ENCODE measurements at regions not wholly inside any gene's neighbourhood (a gene's known extent, or its start where the extent isn't known, plus 50 kb on each side); places are given as distances from the start of the nearest gene placed in this dataset.

DNA sequence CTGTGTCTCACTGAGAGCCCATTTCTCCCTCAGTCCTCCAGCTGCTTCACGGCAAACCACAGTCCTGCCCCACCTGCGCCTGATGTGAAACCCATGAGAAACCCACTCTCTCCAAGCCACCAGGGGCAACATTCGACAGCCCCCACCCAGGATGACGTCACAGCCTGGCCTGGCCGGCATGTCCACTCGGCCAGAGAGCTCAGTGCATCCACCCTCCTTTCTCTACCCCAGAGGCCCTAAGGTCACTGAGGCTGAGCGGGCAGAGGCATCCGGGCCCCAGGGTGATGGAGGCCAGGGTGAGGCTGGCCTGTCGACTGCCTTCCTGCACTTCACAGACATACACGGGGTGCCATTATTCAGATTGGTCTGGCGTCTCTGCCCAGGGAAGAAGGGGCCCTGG lies 402.7 kb upstream of the MYT1L start:
- WGBS, 2 donors, result 82% methylated on average over 6 of the region's 11 CpGs; no CpG with 5 or more reads in 1 of the 2 donors
- Histone ChIP-seq H3K36me3 (no peaks in the 10 kb centered on the region), H3K4me3 (no peak overlapping the region), H3K4me1 (peaks cover 0 to 14% (median under 1%) of the 10 kb centered on the region in 3 donors), H3K27me3 (no peaks in the 10 kb centered on the region), H3K27ac (no peak overlapping the region), H3K9me3 (no peaks in the 10 kb centered on the region)
- no peak for DNase-seq
- TF ChIP-seq POLR2A (IDR thresholded peaks at IDR 0.05), result no peak
- TF ChIP-seq CTCF (IDR thresholded peaks at IDR 0.05), result no peak
- intact Hi-C loops (cut with DNase I), result no loop called here

GRCh38 chr2:2732331-2733119 lies 401.4 kb upstream of the MYT1L start:
- Histone ChIP-seq H3K27ac (no peak overlapping the region), H3K4me1 (peaks cover 0 to 7% (median 0%) of the 10 kb centered on the region in 3 donors), H3K27me3 (no peaks in the 10 kb centered on the region), H3K36me3 (no peaks in the 10 kb centered on the region), H3K9me3 (no peaks in the 10 kb centered on the region), H3K4me3 (no peak overlapping the region)
- no peak for TF ChIP-seq POLR2A (IDR thresholded peaks at IDR 0.05)
- TF ChIP-seq CTCF (IDR thresholded peaks at IDR 0.05), result no peak
- 75 to 76% methylated on average over 17 of the region's 17 CpGs for WGBS, 2 donors
- DNase-seq, result no peak
- intact Hi-C loops (cut with DNase I), result no loop called here

- WGBS, 2 donors, result 79 to 84% methylated on average over 18 of the region's 19 CpGs
- peaks cover 0 to 7% (median 0%) of the 10 kb centered on the region in 3 donors for H3K4me1 ChIP-seq
- H3K27ac ChIP-seq, result no peak overlapping the region
- H3K36me3 ChIP-seq, result no peaks in the 10 kb centered on the region
- no peak overlapping the region for H3K4me3 ChIP-seq
- peaks cover 0 to 5% (median 0%) of the 10 kb centered on the region in 4 donors for H3K27me3 ChIP-seq
- intact Hi-C loops (cut with DNase I), result no loop called here
- DNase-seq, result no peak
- no peaks in the 10 kb centered on the region for H3K9me3 ChIP-seq
- TF ChIP-seq CTCF (IDR thresholded peaks at IDR 0.05), result no peak
- no peak for TF ChIP-seq POLR2A (IDR thresholded peaks at IDR 0.05)
Measured at GRCh38 chr2:2731816-2732284, 400.8 kb upstream of the MYT1L start.

DNA sequence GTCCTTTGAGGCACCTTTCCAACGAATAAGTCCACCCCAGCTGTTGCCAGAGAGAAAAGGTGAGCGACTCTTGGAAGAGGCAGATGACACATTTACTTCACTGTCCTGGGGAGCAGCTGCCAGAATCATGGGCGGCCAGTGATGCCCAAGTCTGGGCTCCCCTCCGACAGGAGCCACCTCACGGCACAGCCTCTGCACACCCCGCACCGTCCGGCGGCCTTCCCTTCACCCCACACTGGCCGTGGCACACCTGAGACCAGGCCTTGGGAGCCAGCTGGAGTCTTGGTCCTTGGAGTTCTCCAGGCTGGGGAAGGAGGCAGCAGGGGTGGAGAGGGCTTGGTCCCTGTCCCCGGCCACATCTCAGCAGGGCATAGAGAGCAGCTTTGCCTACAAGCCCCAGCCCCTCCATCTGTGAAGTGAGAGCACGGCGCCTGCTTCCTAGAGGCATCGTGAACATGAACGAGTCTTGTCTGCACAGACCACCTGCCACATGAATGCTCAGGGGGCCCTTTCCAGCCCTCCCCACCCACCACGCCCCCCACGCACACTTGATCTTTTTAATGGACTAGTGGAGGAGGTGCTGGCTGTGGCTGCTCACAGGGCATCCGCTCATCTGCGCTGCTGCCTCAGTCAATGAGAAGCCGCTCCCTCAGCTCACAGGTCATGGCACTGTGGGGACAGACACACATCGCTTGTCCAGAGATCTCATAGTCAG lies 400.2 kb upstream of the MYT1L start:
- Histone ChIP-seq H3K4me3 (no peak overlapping the region), H3K27ac (no peak overlapping the region), H3K9me3 (no peaks in the 10 kb centered on the region), H3K4me1 (peaks cover 0 to 7% (median 0%) of the 10 kb centered on the region in 3 donors), H3K27me3 (peaks cover 0 to 8% (median 0%) of the 10 kb centered on the region in 4 donors), H3K36me3 (no peaks in the 10 kb centered on the region)
- TF ChIP-seq CTCF (IDR thresholded peaks at IDR 0.05), result no peak
- TF ChIP-seq POLR2A (IDR thresholded peaks at IDR 0.05), result no peak
- intact Hi-C loops (cut with DNase I), result no loop called here
- DNase-seq, result no peak
- 81 to 87% methylated on average over 5 to 8 of the region's 21 CpGs for WGBS, 2 donors

GRCh38 chr2:2730301-2730833 lies 399.3 kb upstream of the MYT1L start:
- 92 to 94% methylated on average over 8 to 9 of the region's 18 CpGs for WGBS, 2 donors
- Histone ChIP-seq H3K9me3 (no peaks in the 10 kb centered on the region), H3K4me3 (no peak overlapping the region), H3K27ac (no peak overlapping the region), H3K36me3 (no peaks in the 10 kb centered on the region), H3K27me3 (peaks cover 0 to 13% (median 0%) of the 10 kb centered on the region in 4 donors), H3K4me1 (peaks cover 0 to 7% (median 0%) of the 10 kb centered on the region in 3 donors)
- TF ChIP-seq CTCF (IDR thresholded peaks at IDR 0.05) (no peak), POLR2A (IDR thresholded peaks at IDR 0.05) (no peak)
- no peak for DNase-seq
- intact Hi-C loops (cut with DNase I), result no loop called here
